ENCODE measurements at regions not wholly inside any gene's neighbourhood (a gene's known extent, or its start where the extent isn't known, plus 50 kb on each side); places are given as distances from the start of the nearest gene placed in this dataset.

- no peak overlapping the region for H3K27ac ChIP-seq
- TF ChIP-seq CTCF (conservative IDR thresholded peaks at IDR 0.05) = no peak
Measured at GRCh38 chr1:244212797-244213475, 161.9 kb downstream of the ZBTB18 start.

- TF ChIP-seq CTCF (conservative IDR thresholded peaks at IDR 0.05) = no peak
- no peak overlapping the region for H3K27ac ChIP-seq
Measured at GRCh38 chr1:244214009-244214967, 163.2 kb downstream of the ZBTB18 start.

GRCh38 chr1:244216836-244217235 lies 165.8 kb downstream of the ZBTB18 start:
- TF ChIP-seq CTCF (conservative IDR thresholded peaks at IDR 0.05) = no peak

GRCh38 chr1:244217711-244218110 lies 166.6 kb downstream of the ZBTB18 start:
- TF ChIP-seq CTCF (conservative IDR thresholded peaks at IDR 0.05) = no peak
- no peak overlapping the region for H3K27ac ChIP-seq

More at GRCh38 chr1:244216836-244217235, 165.8 kb downstream of the ZBTB18 start:
- H3K27ac ChIP-seq = no peak overlapping the region

- H3K27ac ChIP-seq = no peak overlapping the region
Measured at GRCh38 chr1:244218220-244218619, 167.1 kb downstream of the ZBTB18 start.

GRCh38 chr1:244219149-244219548 lies 168.1 kb downstream of the ZBTB18 start:
- TF ChIP-seq CTCF (conservative IDR thresholded peaks at IDR 0.05) = no peak
- H3K27ac ChIP-seq = no peak overlapping the region

More at GRCh38 chr1:244218220-244218619, 167.1 kb downstream of the ZBTB18 start:
- TF ChIP-seq CTCF (conservative IDR thresholded peaks at IDR 0.05) = no peak

GRCh38 chr1:244219802-244220201 lies 168.7 kb downstream of the ZBTB18 start:
- TF ChIP-seq CTCF (conservative IDR thresholded peaks at IDR 0.05) = no peak

More at GRCh38 chr1:244219802-244220201, 168.7 kb downstream of the ZBTB18 start:
- no peak overlapping the region for H3K27ac ChIP-seq
